HAP-1 (cell line): ENCODE measurements at regions not wholly inside any gene's neighbourhood (a gene's known extent, or its start where the extent isn't known, plus 50 kb on each side); places are given as distances from the start of the nearest gene placed in this dataset.
A peak's percentile ranks its signal among the peaks of the same experiment; 100 is the strongest.
"Not testable (repeated sequence)": the region's sequence is repeated elsewhere in the genome, so short reads cannot be mapped to it uniquely, and the experiment has no call there.

ENCODE experiments used
- DNase-seq, 2 experiments: peaks; one replicate each; pipeline ENCODE4 v3.0.0-alpha.2; 2016 to 2020; ENCODE audit warnings: low spot score in 2 of 2
- H3K27me3 ChIP-seq: fragments of 250-450 bp; sonication (Bioruptor Pico); 2 replicates; pipeline ENCODE4 v1.5.1; 2020; ENCODE audit warnings: low read depth, mild to moderate bottlenecking, moderate library complexity
- H3K36me3 ChIP-seq: fragments of 250-450 bp; sonication (Bioruptor Pico); replicated peaks from 2 replicates; pipeline ENCODE4 v1.5.1; 2020; ENCODE audit warnings: mild to moderate bottlenecking
- H3K4me1 ChIP-seq: fragments of 250-450 bp; sonication (Bioruptor Pico); 2 replicates; pipeline ENCODE4 v1.5.1; 2020; ENCODE audit warnings: mild to moderate bottlenecking
- H3K4me3 ChIP-seq: fragments of 250-450 bp; sonication (Bioruptor Pico); 2 replicates; pipeline ENCODE4 v1.5.1; 2020; ENCODE audit warnings: mild to moderate bottlenecking, moderate library complexity
- H3K9me3 ChIP-seq: fragments of 250-450 bp; sonication (Bioruptor Pico); 2 replicates; pipeline ENCODE4 v1.5.1; 2020; ENCODE audit warnings: mild to moderate bottlenecking, moderate library complexity
- in situ Hi-C: fragments of 300-500 bp; cut with MboI; formaldehyde crosslinking; loops from 3 replicates; pipeline ENCODE4 v1.14.3; 2020; ENCODE audit warnings: low sequenced_read_pairs, inconsistent platforms, mixed read lengths

- Histone ChIP-seq H3K4me3 (no peak overlapping the region), H3K27me3 (no peaks in the 10 kb centered on the region), H3K4me1 (no peaks in the 10 kb centered on the region), H3K9me3 (no peaks in the 10 kb centered on the region), H3K36me3 (no peaks in the 10 kb centered on the region)
- in situ Hi-C loops: no loop called here
- no peak for DNase-seq
Observed at GRCh38 chr1:79530055-79530454, 523.5 kb upstream of the ADGRL4 start.

DNA sequence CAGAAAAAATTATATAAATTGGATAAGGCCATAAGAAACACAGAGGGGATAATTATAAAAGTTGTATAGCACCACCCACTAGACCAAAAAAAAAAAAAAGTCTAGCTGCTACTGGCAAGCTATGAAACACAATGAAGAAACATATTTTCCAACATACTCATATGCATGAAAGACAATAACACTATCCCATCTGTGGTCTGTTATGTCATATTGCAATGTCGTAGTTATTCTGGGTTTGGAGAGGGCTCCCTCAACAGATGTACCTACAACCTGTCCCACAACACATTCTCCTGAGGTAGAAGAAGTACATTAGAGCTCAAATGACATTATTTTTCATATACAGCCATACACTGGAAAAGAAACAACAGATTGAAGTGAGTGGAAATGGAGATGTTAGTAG lies 517.6 kb upstream of the ADGRL4 start:
- no peaks in the 10 kb centered on the region for H3K9me3 ChIP-seq
- H3K4me1 ChIP-seq: no peaks in the 10 kb centered on the region
- H3K36me3 ChIP-seq: no peaks in the 10 kb centered on the region
- H3K4me3 ChIP-seq: no peak overlapping the region
- in situ Hi-C loops: no loop called here
- no peak for DNase-seq
- no peaks in the 10 kb centered on the region for H3K27me3 ChIP-seq

DNA sequence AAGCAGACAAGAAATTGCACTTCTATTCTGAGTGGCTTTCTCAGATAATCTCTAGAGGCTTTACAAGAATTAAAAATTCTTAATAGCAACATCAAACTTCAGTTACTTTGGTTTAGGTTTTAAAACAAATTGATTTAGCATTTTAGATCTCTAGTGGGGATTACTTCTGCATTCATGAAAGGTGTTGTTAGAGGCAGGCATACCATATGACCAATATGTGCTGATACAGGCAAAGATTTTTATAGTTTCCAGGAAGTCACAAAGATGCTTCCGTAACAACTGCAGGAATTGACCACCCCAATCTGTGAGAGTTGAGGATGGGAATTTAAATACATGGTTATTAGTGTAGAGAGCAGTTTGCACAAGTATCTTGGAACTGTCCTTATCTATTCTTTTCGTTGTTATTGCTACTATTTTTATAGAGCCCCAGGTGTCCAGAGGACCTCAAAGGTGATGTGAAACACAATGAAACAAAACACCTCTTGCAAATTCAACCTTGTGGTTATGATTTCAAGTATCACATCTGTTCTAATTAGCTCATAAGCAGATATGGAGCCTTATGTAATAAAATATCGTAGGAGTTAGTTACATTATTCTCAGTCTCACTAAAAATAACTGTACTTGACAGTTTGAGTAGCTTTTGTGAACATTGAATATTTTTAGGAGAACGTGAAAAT lies 512.7 kb upstream of the ADGRL4 start:
- Histone ChIP-seq H3K4me1 (no peaks in the 10 kb centered on the region), H3K27me3 (no peaks in the 10 kb centered on the region), H3K36me3 (no peaks in the 10 kb centered on the region), H3K9me3 (no peaks in the 10 kb centered on the region), H3K4me3 (no peak overlapping the region)
- in situ Hi-C loops: no loop called here
- DNase-seq: no peak

GRCh38 chr1:79517470-79518224 lies 511.1 kb upstream of the ADGRL4 start:
- Histone ChIP-seq H3K36me3 (no peaks in the 10 kb centered on the region), H3K9me3 (no peaks in the 10 kb centered on the region), H3K27me3 (no peaks in the 10 kb centered on the region), H3K4me1 (no peaks in the 10 kb centered on the region), H3K4me3 (no peak overlapping the region)
- in situ Hi-C loops: no loop called here
- DNase-seq: no peak

DNA sequence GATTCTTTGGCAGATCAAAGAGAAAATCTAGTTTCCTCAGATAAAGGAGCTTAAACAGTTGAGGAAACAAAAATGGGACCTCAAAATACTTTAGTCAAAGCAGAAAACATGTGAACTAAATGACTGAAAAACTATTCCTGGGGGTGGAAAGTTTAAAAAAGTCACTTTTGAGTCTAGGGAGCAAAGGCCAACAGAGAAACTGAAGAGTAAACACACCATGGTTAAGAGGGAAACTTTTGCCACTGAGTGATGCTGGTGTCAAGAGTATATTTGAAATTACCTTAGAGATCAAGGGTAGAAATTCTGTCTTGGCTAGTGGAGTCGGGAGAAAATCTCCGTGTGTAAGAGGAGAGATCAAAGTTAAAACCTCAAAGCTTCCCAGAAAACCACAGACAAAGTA lies 501.2 kb upstream of the ADGRL4 start:
- in situ Hi-C loops: no loop called here
- H3K4me1 ChIP-seq: no peaks in the 10 kb centered on the region
- no peak overlapping the region for H3K4me3 ChIP-seq
- no peaks in the 10 kb centered on the region for H3K36me3 ChIP-seq
- no peak for DNase-seq
- peaks cover 9% of the 10 kb centered on the region; the same call in 1 of the 2 replicates for H3K27me3 ChIP-seq
- no peaks in the 10 kb centered on the region for H3K9me3 ChIP-seq

- in situ Hi-C loops: no loop called here
- no peaks in the 10 kb centered on the region for H3K4me1 ChIP-seq
- no peaks in the 10 kb centered on the region for H3K27me3 ChIP-seq
- DNase-seq: no peak
- H3K9me3 ChIP-seq: no peaks in the 10 kb centered on the region
- H3K36me3 ChIP-seq: no peaks in the 10 kb centered on the region
- H3K4me3 ChIP-seq: no peak overlapping the region
Observed at GRCh38 chr1:79501153-79501552, 494.6 kb upstream of the ADGRL4 start.

DNA sequence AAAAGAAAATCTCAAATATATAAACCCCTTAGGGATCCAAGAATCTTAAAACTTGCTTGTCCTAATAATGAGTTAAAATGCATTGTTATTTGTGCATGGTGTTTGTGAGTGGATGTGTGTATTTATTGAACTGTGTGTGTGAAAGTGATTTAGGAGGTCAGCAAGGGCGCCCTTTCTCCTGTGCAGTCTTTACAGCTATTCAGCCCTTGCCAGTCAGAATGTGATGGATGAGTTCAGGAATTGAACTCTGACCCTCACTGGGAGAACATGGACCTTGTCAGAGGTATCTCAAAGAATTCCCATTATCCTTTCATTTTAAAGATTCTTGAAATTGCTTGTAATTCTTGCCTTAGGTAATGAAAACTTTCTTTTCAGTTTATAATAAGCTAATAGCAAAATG lies 493.0 kb upstream of the ADGRL4 start:
- no peak overlapping the region for H3K4me3 ChIP-seq
- no peaks in the 10 kb centered on the region for H3K4me1 ChIP-seq
- in situ Hi-C loops: no loop called here
- no peak for DNase-seq
- H3K9me3 ChIP-seq: no peaks in the 10 kb centered on the region
- H3K36me3 ChIP-seq: no peaks in the 10 kb centered on the region
- no peaks in the 10 kb centered on the region for H3K27me3 ChIP-seq

- no peak overlapping the region for H3K4me3 ChIP-seq
- H3K27me3 ChIP-seq: no peaks in the 10 kb centered on the region
- no peaks in the 10 kb centered on the region for H3K9me3 ChIP-seq
- in situ Hi-C loops: no loop called here
- no peaks in the 10 kb centered on the region for H3K36me3 ChIP-seq
- peak; percentile 42 to 44 for DNase-seq
- H3K4me1 ChIP-seq: no peaks in the 10 kb centered on the region
Observed at GRCh38 chr1:79497193-79497773, 490.8 kb upstream of the ADGRL4 start.

DNA sequence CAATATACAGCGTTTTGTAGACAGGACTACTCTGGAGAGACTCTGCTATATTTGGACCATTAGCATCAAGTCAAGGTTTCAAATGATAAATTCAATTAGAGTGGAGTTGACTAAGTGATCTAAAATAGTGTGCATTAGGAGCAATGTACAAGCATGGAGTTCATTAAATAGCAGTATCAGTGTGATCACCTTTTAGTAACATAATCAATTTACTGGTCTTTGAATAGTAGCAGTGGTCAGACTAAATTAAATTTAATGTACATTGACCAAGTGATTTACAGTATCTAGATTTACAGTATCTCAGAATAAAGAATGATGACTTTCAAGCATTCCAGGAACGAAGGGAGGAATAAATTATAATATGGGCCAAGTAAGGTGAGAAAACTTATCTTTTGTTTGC lies 489.6 kb upstream of the ADGRL4 start:
- H3K9me3 ChIP-seq: no peaks in the 10 kb centered on the region
- no peaks in the 10 kb centered on the region for H3K27me3 ChIP-seq
- no peak for DNase-seq
- no peaks in the 10 kb centered on the region for H3K36me3 ChIP-seq
- no peak overlapping the region for H3K4me3 ChIP-seq
- in situ Hi-C loops: no loop called here
- no peaks in the 10 kb centered on the region for H3K4me1 ChIP-seq

DNA sequence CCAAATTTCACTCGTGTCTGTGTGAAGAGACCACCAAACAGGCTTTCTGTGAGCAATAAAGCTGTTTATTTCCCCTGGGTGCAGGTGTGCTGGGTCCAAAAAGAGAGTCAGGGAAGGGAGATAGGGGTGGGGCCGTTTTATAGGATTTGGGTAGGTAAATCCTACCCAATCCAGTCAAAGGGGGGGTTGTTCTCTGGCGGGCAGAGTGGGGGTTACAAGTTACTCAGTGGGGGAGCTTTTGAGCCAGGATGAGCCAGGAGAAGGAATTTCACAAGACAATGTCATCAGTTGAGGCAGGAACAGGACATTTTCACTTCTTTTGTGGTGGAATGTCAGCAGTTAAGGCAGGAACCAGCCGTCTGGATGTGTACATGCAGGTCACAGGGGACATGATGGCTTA lies 487.2 kb upstream of the ADGRL4 start:
- in situ Hi-C loops, DNase-seq, H3K36me3 ChIP-seq: not testable (repeated sequence)

GRCh38 chr1:79488572-79489121 lies 482.1 kb upstream of the ADGRL4 start:
- H3K4me3 ChIP-seq, H3K36me3 ChIP-seq, DNase-seq, H3K27me3 ChIP-seq, H3K4me1 ChIP-seq, in situ Hi-C loops, H3K9me3 ChIP-seq: not testable (repeated sequence)

More for the DNA sequence above, 487.2 kb upstream of the ADGRL4 start:
- H3K9me3 ChIP-seq, H3K4me1 ChIP-seq, H3K4me3 ChIP-seq, H3K27me3 ChIP-seq: not testable (repeated sequence)

- Histone ChIP-seq H3K36me3 (no peaks in the 10 kb centered on the region), H3K9me3 (no peaks in the 10 kb centered on the region), H3K27me3 (no peaks in the 10 kb centered on the region), H3K4me3 (no peak overlapping the region), H3K4me1 (no peaks in the 10 kb centered on the region)
- in situ Hi-C loops: no loop called here
- DNase-seq: no peak
Observed at GRCh38 chr1:79478728-79479373, 472.3 kb upstream of the ADGRL4 start.

DNA sequence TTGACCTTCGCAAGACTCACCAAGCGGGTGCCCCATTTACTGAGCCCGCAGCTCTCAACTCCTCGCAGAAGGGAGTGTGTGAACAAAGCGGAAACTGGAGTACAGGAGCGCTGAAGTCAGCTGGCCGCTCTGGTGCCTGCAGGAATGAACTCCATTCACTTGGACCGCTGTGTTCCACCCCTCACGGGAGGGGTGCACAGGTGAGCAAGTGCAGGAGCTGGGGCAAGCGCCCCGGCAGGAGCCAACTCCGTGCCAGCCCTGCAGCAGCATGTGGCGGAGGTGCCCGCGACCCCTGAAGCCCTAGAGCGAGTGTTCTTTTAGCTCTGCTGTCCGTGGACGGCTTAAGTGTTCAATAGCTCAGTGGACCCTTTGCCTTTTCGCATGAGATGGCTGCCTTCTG lies 471.6 kb upstream of the ADGRL4 start:
- H3K27me3 ChIP-seq: no peaks in the 10 kb centered on the region
- H3K36me3 ChIP-seq: no peaks in the 10 kb centered on the region
- in situ Hi-C loops: no loop called here
- H3K9me3 ChIP-seq: no peaks in the 10 kb centered on the region
- no peak overlapping the region for H3K4me3 ChIP-seq
- no peak for DNase-seq
- H3K4me1 ChIP-seq: no peaks in the 10 kb centered on the region
